ENCODE measurements at regions not wholly inside any gene's neighbourhood (a gene's known extent, or its start where the extent isn't known, plus 50 kb on each side); places are given as distances from the start of the nearest gene placed in this dataset.
"Not testable (repeated sequence)": the region's sequence is repeated elsewhere in the genome, so short reads cannot be mapped to it uniquely, and the experiment has no call there.

GRCh38 chr2:173513107-173513727 is 158.5 kb downstream of the CDCA7 start:
- ChIA-PET CTCF (interaction anchor here (0.6 kb wide), 1 partner anchor 681 kb away, joined by 3 read pairs; no protein-coding TSS in a partner anchor), POLR2A (no interaction called here)
- H3K36me3 Mint-ChIP-seq, result no peaks in the 10 kb centered on the region
- peaks cover 0 to 31% (median 7%) of the 10 kb centered on the region in 11 donors for H3K9me3 Mint-ChIP-seq
- Histone ChIP-seq H3K4me3 (ENCODE audit: low read length) (no peak overlapping the region), H3K4me1 (ENCODE audit: control insufficient read depth in 2 of 2, insufficient read depth in 2 of 2, low read length in 2 of 2) (no peaks in the 10 kb centered on the region), H3K36me3 (ENCODE audit: control insufficient read depth in 2 of 3, insufficient read depth in 3 of 3, low read length in 3 of 3) (no peaks in the 10 kb centered on the region), H3K9me3 (ENCODE audit: control insufficient read depth in 2 of 3, low read length in 3 of 3) (no peaks in the 10 kb centered on the region), H3K27me3 (ENCODE audit: control insufficient read depth in 2 of 2, insufficient read depth in 2 of 2, low read length in 2 of 2) (no peaks in the 10 kb centered on the region), H3K27ac (ENCODE audit: low read depth, low read length) (no peak overlapping the region)
- no peak overlapping the region for H3K4me3 Mint-ChIP-seq
- H3K27ac Mint-ChIP-seq, result no peak overlapping the region
- intact Hi-C loops (cut with micrococcal nuclease), result no loop called here
- no peak for DNase-seq
- H3K27me3 Mint-ChIP-seq, result peaks cover 1 to 31% (median 22%) of the 10 kb centered on the region in 5 donors
- ATAC-seq, result no peak
- H3K4me1 Mint-ChIP-seq, result no peaks in the 10 kb centered on the region

- intact Hi-C loops (cut with micrococcal nuclease), result no loop called here
- Histone ChIP-seq H3K9me3 (ENCODE audit: control insufficient read depth in 2 of 3, low read length in 3 of 3) (no peaks in the 10 kb centered on the region), H3K4me3 (ENCODE audit: low read length) (no peak overlapping the region), H3K36me3 (ENCODE audit: control insufficient read depth in 2 of 3, insufficient read depth in 3 of 3, low read length in 3 of 3) (no peaks in the 10 kb centered on the region), H3K4me1 (ENCODE audit: control insufficient read depth in 2 of 2, insufficient read depth in 2 of 2, low read length in 2 of 2) (no peaks in the 10 kb centered on the region), H3K27me3 (ENCODE audit: control insufficient read depth in 2 of 2, insufficient read depth in 2 of 2, low read length in 2 of 2) (peaks cover 0 to 2% of the 10 kb centered on the region in 2 donors), H3K27ac (ENCODE audit: low read depth, low read length) (no peak overlapping the region)
- Mint-ChIP-seq H3K9me3 (peaks cover 0 to 25% (median 13%) of the 10 kb centered on the region in 11 donors), H3K27me3 (peaks cover 8 to 16% (median 13%) of the 10 kb centered on the region in 5 donors), H3K36me3 (no peaks in the 10 kb centered on the region), H3K27ac (no peak overlapping the region), H3K4me3 (no peak overlapping the region), H3K4me1 (peaks cover 0 to 2% (median 0%) of the 10 kb centered on the region in 7 donors)
- ChIA-PET CTCF (no interaction called here), POLR2A (no interaction called here)
- ATAC-seq (no peak), DNase-seq (no peak)
Observed at GRCh38 chr2:173520918-173521317, 166.2 kb downstream of the CDCA7 start.

GRCh38 chr2:173521450-173522192 is 166.9 kb downstream of the CDCA7 start:
- H3K4me1 ChIP-seq (ENCODE audit: control insufficient read depth in 2 of 2, insufficient read depth in 2 of 2, low read length in 2 of 2), result no peaks in the 10 kb centered on the region
- H3K9me3 Mint-ChIP-seq, result peaks cover 0 to 24% (median 13%) of the 10 kb centered on the region in 11 donors
- no peak overlapping the region for H3K27ac Mint-ChIP-seq
- no peak overlapping the region for H3K27ac ChIP-seq (ENCODE audit: low read depth, low read length)
- H3K9me3 ChIP-seq (ENCODE audit: control insufficient read depth in 2 of 3, low read length in 3 of 3), result no peaks in the 10 kb centered on the region
- H3K4me1 Mint-ChIP-seq, result peaks cover 0 to 2% (median 0%) of the 10 kb centered on the region in 7 donors
- ATAC-seq (no peak), DNase-seq (no peak)
- no peaks in the 10 kb centered on the region for H3K36me3 Mint-ChIP-seq
- CTCF ChIA-PET, result no interaction called here
- no peak overlapping the region for H3K4me3 ChIP-seq (ENCODE audit: low read length)
- peaks cover 8 to 16% (median 14%) of the 10 kb centered on the region in 5 donors for H3K27me3 Mint-ChIP-seq
- peaks cover 0 to 2% of the 10 kb centered on the region in 2 donors for H3K27me3 ChIP-seq (ENCODE audit: control insufficient read depth in 2 of 2, insufficient read depth in 2 of 2, low read length in 2 of 2)
- POLR2A ChIA-PET, result no interaction called here
- no peaks in the 10 kb centered on the region for H3K36me3 ChIP-seq (ENCODE audit: control insufficient read depth in 2 of 3, insufficient read depth in 3 of 3, low read length in 3 of 3)
- intact Hi-C loops (cut with micrococcal nuclease), result no loop called here
- H3K4me3 Mint-ChIP-seq, result no peak overlapping the region

- ATAC-seq, result peak; percentile 29
- CTCF ChIA-PET, result no interaction called here
- intact Hi-C loops (cut with micrococcal nuclease), result no loop called here
Observed at GRCh38 chr2:173523497-173523896, 168.8 kb downstream of the CDCA7 start.

GRCh38 chr2:173524256-173524955 is 169.7 kb downstream of the CDCA7 start:
- Mint-ChIP-seq H3K4me3 (no peak overlapping the region), H3K36me3 (no peaks in the 10 kb centered on the region), H3K9me3 (peaks cover 0 to 3% (median 1%) of the 10 kb centered on the region in 11 donors), H3K4me1 (peaks cover 0 to 2% (median 0%) of the 10 kb centered on the region in 7 donors), H3K27me3 (peaks cover 8 to 16% (median 14%) of the 10 kb centered on the region in 5 donors), H3K27ac (no peak overlapping the region)
- DNase-seq (no peak), ATAC-seq (peak; percentile 66)
- intact Hi-C loops (cut with micrococcal nuclease), result no loop called here
- Histone ChIP-seq H3K27me3 (ENCODE audit: control insufficient read depth in 2 of 2, insufficient read depth in 2 of 2, low read length in 2 of 2) (peaks cover 0 to 2% of the 10 kb centered on the region in 2 donors), H3K4me3 (ENCODE audit: low read length) (no peak overlapping the region), H3K4me1 (ENCODE audit: control insufficient read depth in 2 of 2, insufficient read depth in 2 of 2, low read length in 2 of 2) (no peaks in the 10 kb centered on the region), H3K27ac (ENCODE audit: low read depth, low read length) (no peak overlapping the region), H3K36me3 (ENCODE audit: control insufficient read depth in 2 of 3, insufficient read depth in 3 of 3, low read length in 3 of 3) (no peaks in the 10 kb centered on the region), H3K9me3 (ENCODE audit: control insufficient read depth in 2 of 3, low read length in 3 of 3) (no peaks in the 10 kb centered on the region)
- ChIA-PET POLR2A (no interaction called here), CTCF (no interaction called here)

More at GRCh38 chr2:173523497-173523896, 168.8 kb downstream of the CDCA7 start:
- DNase-seq, result no peak
- POLR2A ChIA-PET, result no interaction called here
- Mint-ChIP-seq H3K4me3 (no peak overlapping the region), H3K27me3 (peaks cover 8 to 16% (median 14%) of the 10 kb centered on the region in 5 donors), H3K36me3 (no peaks in the 10 kb centered on the region), H3K9me3 (peaks cover 0 to 8% (median 4%) of the 10 kb centered on the region in 11 donors), H3K27ac (no peak overlapping the region), H3K4me1 (peaks cover 0 to 2% (median 0%) of the 10 kb centered on the region in 7 donors)
- Histone ChIP-seq H3K27me3 (ENCODE audit: control insufficient read depth in 2 of 2, insufficient read depth in 2 of 2, low read length in 2 of 2) (peaks cover 0 to 2% of the 10 kb centered on the region in 2 donors), H3K4me1 (ENCODE audit: control insufficient read depth in 2 of 2, insufficient read depth in 2 of 2, low read length in 2 of 2) (no peaks in the 10 kb centered on the region), H3K27ac (ENCODE audit: low read depth, low read length) (no peak overlapping the region), H3K9me3 (ENCODE audit: control insufficient read depth in 2 of 3, low read length in 3 of 3) (no peaks in the 10 kb centered on the region), H3K36me3 (ENCODE audit: control insufficient read depth in 2 of 3, insufficient read depth in 3 of 3, low read length in 3 of 3) (no peaks in the 10 kb centered on the region), H3K4me3 (ENCODE audit: low read length) (no peak overlapping the region)

- H3K36me3 ChIP-seq (ENCODE audit: control insufficient read depth in 2 of 3, insufficient read depth in 3 of 3, low read length in 3 of 3); CTCF ChIA-PET; H3K27ac Mint-ChIP-seq; intact Hi-C loops (cut with micrococcal nuclease); H3K4me3 Mint-ChIP-seq; H3K9me3 ChIP-seq (ENCODE audit: control insufficient read depth in 2 of 3, low read length in 3 of 3); DNase-seq; H3K27me3 ChIP-seq (ENCODE audit: control insufficient read depth in 2 of 2, insufficient read depth in 2 of 2, low read length in 2 of 2); H3K4me1 Mint-ChIP-seq; H3K36me3 Mint-ChIP-seq; POLR2A ChIA-PET; H3K4me3 ChIP-seq (ENCODE audit: low read length); H3K27ac ChIP-seq (ENCODE audit: low read depth, low read length); H3K4me1 ChIP-seq (ENCODE audit: control insufficient read depth in 2 of 2, insufficient read depth in 2 of 2, low read length in 2 of 2); ATAC-seq: not testable (repeated sequence)
- Mint-ChIP-seq H3K27me3 (peaks cover 12 to 33% (median 26%) of the 10 kb centered on the region in 5 donors), H3K9me3 (peaks cover 0 to 20% (median 7%) of the 10 kb centered on the region in 11 donors)
Observed at GRCh38 chr2:173532732-173533531, 178.3 kb downstream of the CDCA7 start.

All from naive thymus-derived CD4-positive, alpha-beta T cell (primary cell).